Adrenal gland (tissue), 9 donors: ENCODE measurements at regions not wholly inside any gene's neighbourhood (a gene's known extent, or its start where the extent isn't known, plus 50 kb on each side); places are given as distances from the start of the nearest gene placed in this dataset.

Experiments
- DNase-seq, 7 donors: peaks; one replicate each; pipeline ENCODE4 v3.0.0-alpha.2; 2019 to 2020
- H3K27ac ChIP-seq, 5 donors: fragments of 200-600 bp; sonication (generic) in 4 of 5; 1 replicate in 3 of 5; 2 replicates in 2 of 5; pipeline versions ENCODE4 v1.5.1 to v1.8.0; 2016 to 2020; ENCODE audit warnings: mild to moderate bottlenecking in 1 of 5
- H3K27me3 ChIP-seq: fragments of 200-600 bp; 2 replicates; pipeline ENCODE4 v1.8.0; 2021
- H3K36me3 ChIP-seq, 2 donors: fragments of 200-600 bp; replicated peaks in 1 of 2; 1 replicate in 1 of 2; 2 replicates in 1 of 2; pipeline versions ENCODE4 v1.5.1 to v1.8.0; 2018 to 2022
- H3K4me1 ChIP-seq, 2 donors: fragments of 200-600 bp; replicated peaks in 1 of 2; 1 replicate in 1 of 2; 2 replicates in 1 of 2; pipeline versions ENCODE4 v1.5.1 to v1.8.0; 2018 to 2021
- H3K4me3 ChIP-seq, 4 donors: fragments of 200-600 bp; sonication (generic) in 3 of 4; one replicate each; pipeline ENCODE4 v1.5.1; 2016 to 2018
- H3K9me3 ChIP-seq, 3 donors: fragments of 200-600 bp; sonication (generic) in 1 of 3; replicated peaks in 1 of 3; 1 replicate in 2 of 3; 2 replicates in 1 of 3; pipeline versions ENCODE4 v1.5.1 to v1.8.0; 2016 to 2021
- POLR2A ChIP-seq, 2 donors: fragments of 450-650 bp; IDR thresholded peaks; one replicate each; pipeline ENCODE4 v1.6.1; 2017; ENCODE audit warnings: antibody characterized with exemption in 2 of 2, mild to moderate bottlenecking in 2 of 2, moderate library complexity in 1 of 2
- WGBS, 4 donors: extraction: QIAGEN DNeasy Blood & Tissue Kit in 2 of 4; methylation state at CpG; one replicate each; pipeline versions ENCODE4 v1.1.5 to v1.1.7; 2013 to 2017; 5-methylcytosine and 5-hydroxymethylcytosine counted together
- intact Hi-C, 2 donors: fragments of 100-400 bp; cut with DNase I; formaldehyde crosslinking; loops; one replicate each; pipeline versions ENCODE4 v1.14.1 to v1.15.0; 2022 to 2023
- TF ChIP-seq, protein P1 (sequence below), 6 experiments: fragments of 450-650 bp in 4 of 6; fragments of 200-600 bp in 2 of 6; sonication (generic) in 1 of 6; IDR thresholded peaks; 1 replicate in 5 of 6; 2 replicates in 1 of 6; pipeline versions ENCODE4 v1.5.1 to v1.8.0; 2016 to 2021; ENCODE audit warnings: antibody characterized with exemption in 6 of 6, mild to moderate bottlenecking in 2 of 6, moderate library complexity in 1 of 6
- donor health status: healthy with polysubstance abuse.
- donor health status: Bipolar disorder and iron deficiency.
- donor health status: DM: yes; HTN: yes; CAD: no.
- donor health status: DM: no; HTN: no; CAD: no.
- donor health status: DM: no; HTN: no; CAD: no.

DNA sequence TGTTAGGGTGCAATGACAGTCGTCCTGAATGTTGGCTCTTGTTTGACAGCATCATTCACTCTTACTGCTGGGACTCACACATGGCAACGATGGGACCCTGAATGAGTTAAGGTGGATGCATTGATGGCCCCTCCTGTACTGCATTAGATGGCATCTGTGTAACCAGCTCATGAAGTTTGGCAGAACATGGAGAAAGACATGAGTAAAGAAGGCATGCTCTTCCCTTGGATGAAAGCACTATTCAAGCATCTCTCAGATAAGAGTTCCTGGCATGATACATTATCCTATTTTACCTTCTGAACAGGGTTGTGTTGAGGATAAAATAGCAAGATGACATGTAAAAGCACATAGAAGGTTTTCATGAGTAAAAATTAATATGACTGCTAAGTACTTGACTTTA lies 142.2 kb upstream of the GAS1 start:
- intact Hi-C loops: loop anchor here in 1 of 2 donors (10.0 kb wide), 1 partner anchor 45 kb away; no protein-coding TSS in a partner anchor
- H3K9me3 ChIP-seq: no peaks in the 10 kb centered on the region
- WGBS, 4 donors: 39 to 63% (median 45%) methylated on average over 2 of the region's 2 CpGs
- TF ChIP-seq, protein P1, sequence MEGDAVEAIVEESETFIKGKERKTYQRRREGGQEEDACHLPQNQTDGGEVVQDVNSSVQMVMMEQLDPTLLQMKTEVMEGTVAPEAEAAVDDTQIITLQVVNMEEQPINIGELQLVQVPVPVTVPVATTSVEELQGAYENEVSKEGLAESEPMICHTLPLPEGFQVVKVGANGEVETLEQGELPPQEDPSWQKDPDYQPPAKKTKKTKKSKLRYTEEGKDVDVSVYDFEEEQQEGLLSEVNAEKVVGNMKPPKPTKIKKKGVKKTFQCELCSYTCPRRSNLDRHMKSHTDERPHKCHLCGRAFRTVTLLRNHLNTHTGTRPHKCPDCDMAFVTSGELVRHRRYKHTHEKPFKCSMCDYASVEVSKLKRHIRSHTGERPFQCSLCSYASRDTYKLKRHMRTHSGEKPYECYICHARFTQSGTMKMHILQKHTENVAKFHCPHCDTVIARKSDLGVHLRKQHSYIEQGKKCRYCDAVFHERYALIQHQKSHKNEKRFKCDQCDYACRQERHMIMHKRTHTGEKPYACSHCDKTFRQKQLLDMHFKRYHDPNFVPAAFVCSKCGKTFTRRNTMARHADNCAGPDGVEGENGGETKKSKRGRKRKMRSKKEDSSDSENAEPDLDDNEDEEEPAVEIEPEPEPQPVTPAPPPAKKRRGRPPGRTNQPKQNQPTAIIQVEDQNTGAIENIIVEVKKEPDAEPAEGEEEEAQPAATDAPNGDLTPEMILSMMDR (IDR thresholded peaks at IDR 0.05): no peak
- no peak for TF ChIP-seq POLR2A (IDR thresholded peaks at IDR 0.05)
- no peak overlapping the region for H3K4me3 ChIP-seq
- H3K27me3 ChIP-seq: no peaks in the 10 kb centered on the region
- H3K27ac ChIP-seq: no peak overlapping the region
- no peaks in the 10 kb centered on the region for H3K36me3 ChIP-seq
- DNase-seq: no peak
- no peaks in the 10 kb centered on the region for H3K4me1 ChIP-seq

DNA sequence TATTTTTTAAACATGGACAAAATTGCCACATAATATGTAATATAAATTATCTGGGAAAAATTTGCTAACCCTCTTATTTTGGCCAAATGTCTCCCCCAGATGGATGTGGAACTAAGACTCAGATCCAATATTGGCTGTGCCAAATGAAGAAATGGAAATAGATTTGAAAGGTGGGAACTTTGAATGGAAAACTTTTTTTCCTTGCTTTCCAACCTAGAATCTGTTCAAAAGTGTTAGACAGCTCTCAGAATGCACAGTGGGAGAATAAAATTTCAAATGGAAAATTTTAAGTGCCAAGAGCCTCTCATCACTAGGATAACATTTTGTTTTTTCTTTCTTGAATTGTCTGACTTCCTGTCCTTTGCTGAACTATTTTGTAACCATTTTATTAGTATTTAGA lies 142.6 kb upstream of the GAS1 start:
- intact Hi-C loops: loop anchor here in 1 of 2 donors (10.0 kb wide), 1 partner anchor 45 kb away; no protein-coding TSS in a partner anchor
- Histone ChIP-seq H3K4me3 (no peak overlapping the region), H3K27me3 (no peaks in the 10 kb centered on the region), H3K36me3 (no peaks in the 10 kb centered on the region), H3K9me3 (no peaks in the 10 kb centered on the region), H3K4me1 (no peaks in the 10 kb centered on the region), H3K27ac (no peak overlapping the region)
- TF ChIP-seq, protein P1 (IDR thresholded peaks at IDR 0.05): no peak
- no peak for TF ChIP-seq POLR2A (IDR thresholded peaks at IDR 0.05)
- DNase-seq: no peak

DNA sequence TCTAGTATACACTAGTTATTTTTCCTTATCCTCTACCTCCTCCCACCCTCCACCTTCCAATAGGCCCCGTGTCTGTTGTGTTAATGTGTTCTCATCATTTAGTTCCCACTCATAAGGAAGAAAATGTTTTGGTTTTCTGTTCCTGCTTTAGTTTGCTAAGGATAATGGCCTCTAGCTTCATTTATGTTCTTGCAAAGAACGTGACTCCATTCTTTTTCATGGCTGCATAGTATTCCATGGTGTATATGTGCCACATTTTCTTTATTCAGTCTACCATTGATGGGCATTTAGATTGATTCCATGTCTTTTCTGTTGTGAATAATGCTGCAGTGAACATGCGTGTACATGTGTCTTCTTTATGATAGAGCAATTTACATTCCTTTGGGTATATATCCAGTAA lies 146.5 kb upstream of the GAS1 start:
- intact Hi-C loops: no loop called here
- Histone ChIP-seq H3K27me3 (no peaks in the 10 kb centered on the region), H3K4me3 (no peak overlapping the region), H3K4me1 (no peaks in the 10 kb centered on the region), H3K36me3 (no peaks in the 10 kb centered on the region), H3K9me3 (no peaks in the 10 kb centered on the region), H3K27ac (no peak overlapping the region)
- no peak for DNase-seq
- TF ChIP-seq, protein P1 (IDR thresholded peaks at IDR 0.05): no peak
- no peak for TF ChIP-seq POLR2A (IDR thresholded peaks at IDR 0.05)
- 93 to 97% (median 94%) methylated on average over 3 of the region's 3 CpGs for WGBS, 4 donors

DNA sequence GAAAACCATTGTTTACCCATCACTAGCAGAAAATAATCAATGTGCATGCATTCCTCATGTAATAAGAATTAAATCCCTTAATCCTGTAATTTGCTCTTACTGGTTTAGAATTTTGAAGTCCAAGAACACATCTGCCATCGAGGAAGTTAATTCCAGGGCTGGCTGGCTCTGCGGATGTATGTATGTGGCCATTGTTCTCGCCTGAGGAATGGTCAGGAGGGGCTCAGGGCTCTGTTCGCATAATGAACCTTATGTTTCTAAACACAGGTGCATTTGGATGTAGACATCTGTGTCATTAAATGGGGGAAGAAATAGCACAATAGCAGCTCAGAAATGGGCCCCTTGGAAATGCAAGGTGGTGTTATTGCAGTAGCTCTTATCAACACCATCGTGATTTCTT lies 148.6 kb upstream of the GAS1 start:
- Histone ChIP-seq H3K9me3 (no peaks in the 10 kb centered on the region), H3K27me3 (no peaks in the 10 kb centered on the region), H3K4me1 (no peaks in the 10 kb centered on the region), H3K36me3 (no peaks in the 10 kb centered on the region), H3K4me3 (no peak overlapping the region), H3K27ac (no peak overlapping the region)
- intact Hi-C loops: no loop called here
- 79 to 83% (median 82%) methylated on average over 5 of the region's 5 CpGs for WGBS, 4 donors
- no peak for TF ChIP-seq POLR2A (IDR thresholded peaks at IDR 0.05)
- TF ChIP-seq, protein P1 (IDR thresholded peaks at IDR 0.05): no peak
- no peak for DNase-seq
